22Rv1 (cell line): ENCODE measurements at regions not wholly inside any gene's neighbourhood (a gene's known extent, or its start where the extent isn't known, plus 50 kb on each side); places are given as distances from the start of the nearest gene placed in this dataset.

Experiments used
- ZFX ChIP-seq: fragments of 450-650 bp; IDR thresholded peaks from 2 replicates; pipeline ENCODE4 v1.6.1; 2017; ENCODE audit warnings: antibody characterized with exemption, borderline replicate concordance
- TF ChIP-seq, protein P1 (sequence below): fragments of 450-650 bp; IDR thresholded peaks from 2 replicates; pipeline ENCODE4 v1.5.1; 2017; ENCODE audit warnings: mild to moderate bottlenecking

DNA sequence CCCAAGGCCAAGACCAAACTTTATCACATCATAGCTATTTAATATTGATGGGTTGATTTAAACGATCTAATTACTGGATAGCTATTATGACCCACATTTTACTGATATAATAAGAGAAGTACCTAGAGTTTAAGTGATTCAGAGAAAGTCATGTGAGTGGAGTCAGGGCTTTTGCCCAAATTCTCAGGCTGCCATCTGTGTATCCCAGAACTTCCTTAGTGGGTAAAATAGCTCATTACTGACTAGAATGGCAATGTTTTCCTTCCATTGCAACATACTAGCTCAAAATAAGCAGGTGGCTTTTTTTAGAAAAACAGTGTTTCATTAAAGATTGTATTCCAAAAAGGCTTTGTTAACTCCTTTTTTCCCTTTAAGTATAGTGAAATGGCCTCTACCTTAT, 113.9 kb upstream of the MAF start:
- TF ChIP-seq, protein P1, sequence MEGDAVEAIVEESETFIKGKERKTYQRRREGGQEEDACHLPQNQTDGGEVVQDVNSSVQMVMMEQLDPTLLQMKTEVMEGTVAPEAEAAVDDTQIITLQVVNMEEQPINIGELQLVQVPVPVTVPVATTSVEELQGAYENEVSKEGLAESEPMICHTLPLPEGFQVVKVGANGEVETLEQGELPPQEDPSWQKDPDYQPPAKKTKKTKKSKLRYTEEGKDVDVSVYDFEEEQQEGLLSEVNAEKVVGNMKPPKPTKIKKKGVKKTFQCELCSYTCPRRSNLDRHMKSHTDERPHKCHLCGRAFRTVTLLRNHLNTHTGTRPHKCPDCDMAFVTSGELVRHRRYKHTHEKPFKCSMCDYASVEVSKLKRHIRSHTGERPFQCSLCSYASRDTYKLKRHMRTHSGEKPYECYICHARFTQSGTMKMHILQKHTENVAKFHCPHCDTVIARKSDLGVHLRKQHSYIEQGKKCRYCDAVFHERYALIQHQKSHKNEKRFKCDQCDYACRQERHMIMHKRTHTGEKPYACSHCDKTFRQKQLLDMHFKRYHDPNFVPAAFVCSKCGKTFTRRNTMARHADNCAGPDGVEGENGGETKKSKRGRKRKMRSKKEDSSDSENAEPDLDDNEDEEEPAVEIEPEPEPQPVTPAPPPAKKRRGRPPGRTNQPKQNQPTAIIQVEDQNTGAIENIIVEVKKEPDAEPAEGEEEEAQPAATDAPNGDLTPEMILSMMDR = no peak
- no peak for TF ChIP-seq ZFX
